NOMO-1 (cell line): ENCODE measurements at regions not wholly inside any gene's neighbourhood (a gene's known extent, or its start where the extent isn't known, plus 50 kb on each side); places are given as distances from the start of the nearest gene placed in this dataset.

Experiments
- DNase-seq, 2 experiments: peaks; one replicate each; lab custom pipeline; 2025; ENCODE audit not compliant: unreplicated experiment in 2 of 2; lab: John Stamatoyannopoulos, UW

DNA sequence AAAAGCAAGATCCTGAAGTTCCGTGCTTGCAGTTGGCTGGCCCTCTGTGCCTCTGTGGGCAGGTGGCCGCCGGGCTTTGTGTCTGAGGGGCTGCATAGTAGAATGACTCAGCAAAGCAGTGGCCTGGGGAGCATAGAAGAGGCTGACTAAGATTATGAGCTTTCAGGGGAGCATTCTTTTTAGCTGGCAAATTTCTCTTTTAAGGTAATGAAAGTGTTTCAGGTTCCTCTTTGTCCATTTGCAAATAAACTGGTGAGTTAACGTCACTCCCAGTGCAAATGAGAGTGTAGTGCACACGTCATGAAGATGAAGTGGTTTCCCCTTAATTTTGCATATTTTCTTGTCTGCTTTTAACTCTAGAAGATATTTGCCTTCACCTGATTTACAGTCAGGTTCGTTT, 98.6 kb downstream of the BCL2L11 start:
- peak; percentile 67 to 94 for DNase-seq

DNA sequence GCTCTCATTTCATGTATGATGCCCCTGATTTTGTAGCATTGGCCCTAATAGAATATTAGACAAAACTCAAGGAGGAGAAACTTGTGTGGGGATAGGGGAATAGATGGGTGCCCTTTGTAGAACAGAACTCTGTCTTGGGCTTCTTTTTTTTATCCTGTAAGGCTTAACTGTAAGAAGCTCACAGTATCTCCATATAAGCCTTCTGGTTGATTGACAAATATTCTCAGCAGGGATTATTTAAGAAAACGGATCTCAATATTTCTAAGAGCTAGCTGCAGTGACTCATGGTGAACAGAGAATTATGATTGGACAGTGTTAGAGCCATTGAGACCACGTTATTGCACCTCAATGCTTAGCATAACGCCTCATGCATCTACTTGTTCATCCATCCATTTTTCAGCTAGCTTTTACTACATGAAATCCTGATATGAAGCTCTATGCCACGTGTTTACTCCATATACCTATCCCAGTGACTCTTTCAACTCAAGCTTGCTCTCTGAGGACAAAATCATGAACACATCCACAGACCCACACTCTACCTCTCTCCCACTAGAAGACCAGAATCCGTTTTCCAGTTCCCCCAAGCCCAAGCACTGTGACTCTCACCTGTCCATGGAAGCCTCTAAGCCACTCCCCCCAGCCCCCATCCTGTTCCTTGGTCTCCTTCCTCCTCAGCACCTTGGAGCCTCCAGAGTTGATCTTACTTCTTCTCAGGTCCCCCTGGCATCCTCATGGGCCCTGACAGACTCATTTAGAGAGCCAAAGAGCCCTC, 99.2 kb downstream of the BCL2L11 start:
- DNase-seq, result no peak

DNA sequence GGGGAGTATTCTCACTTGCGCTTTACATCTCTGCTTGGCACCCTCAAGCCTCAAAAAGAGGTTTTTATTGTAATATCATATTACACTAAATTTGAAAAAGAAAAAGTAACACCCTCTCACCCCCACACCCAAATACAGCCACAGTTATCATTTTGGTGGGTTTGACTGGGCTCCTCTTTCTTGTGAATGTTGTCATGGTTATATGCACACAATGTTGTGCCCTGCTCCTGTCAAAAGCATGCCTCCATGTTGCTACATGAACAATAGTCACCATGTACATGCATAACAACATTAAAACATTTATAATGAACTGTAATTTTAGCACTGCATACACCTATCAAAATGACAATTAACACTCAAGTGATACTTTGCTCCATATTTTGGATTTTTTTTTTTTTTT, 100.2 kb downstream of the BCL2L11 start:
- DNase-seq, result no peak

DNA sequence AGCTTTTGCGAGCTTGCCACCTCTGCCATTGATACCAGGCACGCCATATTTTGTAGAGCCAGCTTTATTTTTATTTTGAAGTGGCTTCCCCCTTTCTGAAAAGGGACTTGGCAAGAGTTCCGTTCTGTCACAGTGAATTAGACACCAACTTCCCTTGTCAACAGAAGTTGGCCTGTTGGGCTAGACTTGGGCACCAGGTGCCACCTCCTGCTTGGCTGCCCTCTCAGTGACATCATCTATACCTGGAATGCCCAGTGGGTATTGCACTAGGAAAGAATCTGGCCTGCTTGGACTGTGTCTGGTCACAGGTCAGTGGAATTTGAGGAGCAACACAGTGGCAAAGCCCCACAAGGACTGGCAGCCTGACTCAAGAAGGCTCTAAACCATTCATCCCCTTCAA, 101.0 kb downstream of the BCL2L11 start:
- DNase-seq, result no peak

DNA sequence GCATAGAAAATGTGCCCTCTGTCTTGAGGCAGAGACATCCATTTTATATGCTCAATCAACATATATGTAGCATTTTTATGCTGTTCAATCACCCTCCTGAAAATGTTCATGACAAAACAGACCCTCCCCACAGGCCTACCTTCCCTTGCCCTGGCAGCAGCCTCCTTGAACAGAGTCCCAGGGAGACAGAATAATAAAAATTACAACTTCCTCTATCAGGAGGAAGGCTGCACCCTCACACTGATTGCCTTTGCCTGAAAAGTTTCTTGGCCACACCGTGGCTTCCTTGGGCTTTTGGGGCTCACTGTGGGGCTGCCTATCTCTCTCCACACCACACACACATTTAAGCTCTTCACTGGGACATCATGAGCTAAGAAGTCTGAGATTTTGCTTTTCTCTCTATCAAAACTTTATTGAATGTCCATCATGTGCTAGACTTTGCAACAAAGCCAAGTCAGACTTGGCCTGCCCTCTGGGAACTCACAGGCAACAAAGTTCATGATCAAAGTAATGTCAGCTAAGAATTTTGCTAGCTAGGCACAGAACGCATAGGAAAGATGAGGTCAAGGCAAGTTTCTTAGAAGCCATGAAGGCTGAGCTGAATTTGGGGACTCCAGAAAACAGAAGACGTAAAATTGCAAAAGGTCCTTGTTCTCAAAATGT, 101.6 kb downstream of the BCL2L11 start:
- DNase-seq, result no peak

DNA sequence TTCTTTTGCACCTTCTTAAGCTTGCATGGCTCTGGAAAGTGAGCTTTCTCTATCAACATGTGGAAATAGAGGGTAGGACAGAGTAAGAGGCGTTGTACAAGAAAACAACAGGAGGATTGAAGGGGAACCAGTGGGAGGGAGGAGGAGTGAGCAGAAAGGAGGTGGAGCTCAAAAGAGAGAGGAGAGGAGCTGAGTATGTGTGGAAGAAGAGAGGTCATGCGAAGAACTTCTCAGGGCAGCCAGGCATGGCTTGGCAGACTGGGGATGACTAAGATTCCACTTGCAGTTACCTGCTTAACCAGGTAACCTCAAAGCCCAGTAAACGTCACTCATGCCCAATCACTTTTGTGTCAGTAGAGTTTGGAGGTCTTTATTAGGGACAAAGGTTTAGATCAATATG, 105.1 kb downstream of the BCL2L11 start:
- DNase-seq, result no peak

DNA sequence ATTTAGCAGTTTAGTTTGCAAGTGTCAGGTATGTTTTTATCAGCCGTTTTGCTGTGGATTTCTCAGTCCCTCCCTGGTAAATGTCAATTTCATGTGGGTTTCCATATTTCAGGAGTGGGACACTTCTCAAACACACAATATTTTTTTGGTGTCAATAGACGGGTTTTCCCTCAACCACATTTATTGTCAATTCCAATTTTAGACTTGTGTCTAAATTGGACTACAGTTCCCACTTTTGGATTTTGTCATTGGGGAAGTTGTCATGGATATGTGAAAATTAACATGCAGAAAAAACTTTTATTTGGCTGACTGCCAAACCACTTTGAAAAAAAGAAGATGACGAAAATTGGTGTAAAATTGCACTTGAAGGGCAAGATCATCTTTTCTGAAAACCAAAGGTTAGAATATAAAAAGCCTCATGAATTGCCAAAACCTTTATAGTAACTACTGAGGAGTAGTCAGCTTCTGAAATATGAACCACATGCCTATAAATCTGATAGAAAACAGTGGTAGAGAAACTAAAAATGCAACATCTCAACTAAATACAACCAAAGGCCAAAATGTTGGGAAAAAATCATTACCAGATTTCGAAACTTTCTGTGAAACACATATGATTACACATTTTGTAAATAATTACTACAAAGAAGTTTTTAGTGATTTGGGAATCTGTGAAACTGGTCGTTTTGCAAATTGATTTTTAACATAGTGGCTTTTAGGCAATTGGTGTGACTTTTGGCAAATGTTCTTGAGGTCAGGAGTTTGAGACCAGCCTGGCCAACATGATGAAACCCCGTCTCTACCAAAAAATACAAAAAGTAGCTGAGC, 106.4 kb downstream of the BCL2L11 start:
- DNase-seq, result peak in 1 of 2 experiments; percentile 34

DNA sequence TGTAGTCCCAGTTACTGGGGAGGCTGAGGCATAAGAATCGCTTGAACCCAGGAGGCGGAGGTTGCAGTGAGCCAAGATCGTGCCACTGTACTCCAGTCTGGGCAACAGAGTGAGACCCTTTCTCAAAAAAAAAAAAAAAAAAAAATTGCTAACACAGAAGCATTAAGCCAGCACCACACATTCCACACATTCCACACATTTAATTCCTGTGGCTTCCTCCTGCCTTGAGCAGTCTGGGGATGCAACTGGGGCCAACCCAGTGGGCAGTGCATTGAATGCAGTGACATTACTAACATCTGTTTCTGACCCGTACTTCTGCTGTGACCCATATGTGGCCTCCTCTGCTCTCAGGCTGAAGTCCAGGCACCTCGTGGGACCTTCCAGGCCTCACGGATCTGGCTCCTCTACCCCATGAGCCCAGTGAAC, 107.0 kb downstream of the BCL2L11 start:
- no peak for DNase-seq

DNA sequence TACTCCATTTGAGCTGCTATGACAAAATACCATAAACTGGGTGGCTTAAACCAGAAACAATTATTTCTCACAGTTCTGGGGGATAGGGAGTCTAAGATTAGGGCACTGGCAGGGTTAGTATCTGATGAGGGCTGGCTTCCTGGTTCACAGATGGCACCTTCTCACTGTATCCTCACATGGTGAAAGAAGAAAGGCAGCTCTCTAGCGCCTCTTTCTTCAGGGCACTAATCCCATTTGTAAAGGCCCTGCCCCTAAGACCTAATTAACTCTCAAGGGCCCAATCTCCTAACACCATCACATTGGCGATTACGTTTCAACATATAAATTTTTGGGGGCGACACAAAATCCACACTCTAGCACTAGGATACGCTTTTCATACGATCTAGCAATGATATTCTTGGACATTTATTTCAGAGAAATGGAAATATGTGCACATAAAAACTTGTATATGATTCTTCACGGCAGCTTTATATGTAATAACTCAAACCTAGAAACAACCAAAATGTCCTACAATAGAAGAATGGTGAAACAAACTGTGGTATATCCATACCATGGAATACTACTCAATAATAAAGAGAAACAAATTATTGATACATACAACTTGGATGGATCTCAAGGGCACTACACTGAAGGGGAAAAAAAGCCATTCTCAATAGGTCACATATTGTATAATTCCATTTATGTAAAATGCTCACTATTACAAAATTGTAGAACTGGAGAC, 111.0 kb downstream of the BCL2L11 start:
- no peak for DNase-seq

DNA sequence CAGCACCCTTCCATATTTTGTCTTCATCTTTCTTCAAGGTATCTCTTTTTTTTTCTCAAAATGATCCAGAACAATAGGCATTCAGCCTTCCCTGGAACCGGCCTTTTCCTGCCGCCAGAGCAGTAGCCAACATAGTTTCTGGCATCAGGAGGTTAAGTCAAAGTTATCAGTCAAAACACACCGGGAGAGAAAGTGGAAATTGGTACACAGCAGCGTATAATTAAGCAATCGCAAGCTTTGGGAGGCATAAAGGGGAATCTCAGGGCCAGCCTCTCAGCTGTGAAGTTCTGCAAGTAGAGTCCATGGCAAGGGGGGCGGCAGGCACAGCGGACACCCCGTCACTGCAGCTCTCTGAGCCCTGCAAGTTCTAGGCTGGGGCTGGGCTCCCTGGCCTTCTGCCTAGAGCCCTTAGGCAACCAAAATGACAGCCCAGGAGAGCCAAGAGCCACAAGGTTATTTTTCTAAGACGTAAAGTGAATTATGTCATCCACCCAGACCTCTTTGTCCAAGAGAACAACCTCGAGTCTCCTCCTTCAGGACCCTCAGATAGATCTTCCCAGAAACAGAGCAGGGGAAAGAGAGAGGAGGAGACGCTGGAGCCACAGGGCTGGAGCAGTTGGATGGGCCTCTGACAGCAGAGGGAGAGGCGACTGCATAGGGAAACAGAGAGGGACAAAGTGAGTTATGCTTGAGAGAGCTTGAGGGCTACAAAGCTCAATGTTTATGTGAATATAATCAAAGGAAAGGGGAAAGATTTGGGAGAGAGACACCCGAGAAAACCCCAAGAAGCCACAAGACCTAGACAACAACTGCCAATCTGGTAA, 114.7 kb downstream of the BCL2L11 start:
- DNase-seq, result no peak

DNA sequence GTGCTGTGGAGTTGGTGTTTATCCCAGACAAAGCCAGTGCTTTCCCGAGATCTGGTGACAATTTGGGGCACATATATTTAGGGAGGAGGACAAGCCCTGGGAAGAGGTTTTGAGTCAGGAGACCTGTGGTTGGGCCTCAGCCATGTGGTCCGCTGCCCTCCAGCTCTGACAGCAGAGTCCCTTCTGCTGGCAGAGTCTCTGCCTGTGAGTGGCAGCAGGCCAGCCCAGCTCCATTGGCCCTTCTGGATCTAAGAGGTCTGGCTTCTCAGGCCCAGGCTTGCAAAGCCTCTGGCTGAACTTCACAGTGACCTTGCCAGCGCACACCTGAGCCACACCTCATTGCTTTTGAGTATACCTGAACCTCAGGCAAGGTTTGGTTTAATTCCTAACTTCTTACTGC, 115.3 kb downstream of the BCL2L11 start:
- no peak for DNase-seq

DNA sequence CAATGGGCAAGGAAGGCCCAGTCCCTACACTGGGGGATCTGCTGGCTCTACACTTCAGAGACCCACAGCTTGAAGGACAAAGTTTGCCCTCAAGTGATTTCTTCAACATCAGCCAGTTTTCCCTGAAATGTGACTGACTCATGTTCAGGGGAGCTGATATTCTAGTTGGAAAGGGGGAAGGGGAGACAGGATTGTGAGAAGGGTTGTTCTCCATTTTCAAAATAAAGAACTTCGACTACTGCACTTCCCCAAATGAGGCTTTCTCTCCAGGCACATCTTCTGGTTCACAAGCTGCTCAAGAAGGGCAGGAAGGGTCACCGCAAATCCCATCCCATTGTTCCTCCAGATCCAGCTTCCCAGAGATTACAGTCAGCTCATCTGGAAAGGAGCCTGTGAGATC, 117.6 kb downstream of the BCL2L11 start:
- peak in 1 of 2 experiments; percentile 24 for DNase-seq

DNA sequence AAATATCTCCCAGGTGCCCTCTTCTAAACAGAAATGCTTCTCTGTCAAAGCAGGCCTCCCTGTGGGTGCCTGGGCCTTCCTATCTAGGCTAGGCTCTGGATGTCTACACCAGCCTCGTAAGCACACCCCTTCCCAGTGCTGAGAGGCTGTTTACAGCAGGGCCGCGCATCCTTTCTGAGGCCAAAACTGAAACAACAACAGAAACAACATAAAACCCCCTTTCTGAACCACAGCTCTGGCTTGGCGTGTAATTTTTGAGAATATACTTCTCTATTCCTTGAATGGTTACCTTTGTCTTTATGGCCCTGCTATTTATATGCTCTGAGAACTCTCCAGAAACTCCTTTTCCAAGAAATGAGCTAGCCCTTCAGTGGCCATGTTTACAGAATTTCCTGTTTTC, 118.4 kb downstream of the BCL2L11 start:
- DNase-seq, result no peak

DNA sequence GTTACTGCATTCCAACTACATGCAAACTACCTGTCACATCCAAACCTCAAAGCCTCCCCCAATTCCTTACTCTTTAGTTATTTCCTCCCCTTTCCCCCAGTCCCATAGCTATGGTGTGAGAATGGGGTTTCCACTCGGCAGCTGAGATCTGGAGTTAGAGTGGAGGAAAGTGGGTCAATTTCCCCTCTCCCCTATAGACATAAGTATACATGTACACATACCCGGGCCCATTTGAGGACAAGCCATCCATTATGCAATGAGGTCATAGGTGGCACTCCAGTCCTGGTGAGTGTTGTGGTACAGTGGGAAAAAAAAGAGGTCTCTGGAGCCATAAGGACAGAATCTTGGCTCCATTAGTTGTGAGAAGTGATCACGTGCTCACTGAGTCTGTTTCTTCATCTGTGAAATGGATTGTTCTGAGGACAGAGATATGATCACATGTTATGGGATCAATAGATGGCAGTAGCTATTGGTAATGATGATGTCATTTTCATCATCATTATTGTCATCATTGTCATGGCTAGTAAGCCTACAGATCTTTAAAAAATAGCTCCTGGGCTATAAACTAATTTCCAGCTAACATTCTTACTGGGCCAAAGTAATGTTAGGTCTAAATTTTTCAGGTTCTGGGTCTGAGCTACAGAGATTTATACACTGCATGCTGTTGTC, 119.0 kb downstream of the BCL2L11 start:
- no peak for DNase-seq

DNA sequence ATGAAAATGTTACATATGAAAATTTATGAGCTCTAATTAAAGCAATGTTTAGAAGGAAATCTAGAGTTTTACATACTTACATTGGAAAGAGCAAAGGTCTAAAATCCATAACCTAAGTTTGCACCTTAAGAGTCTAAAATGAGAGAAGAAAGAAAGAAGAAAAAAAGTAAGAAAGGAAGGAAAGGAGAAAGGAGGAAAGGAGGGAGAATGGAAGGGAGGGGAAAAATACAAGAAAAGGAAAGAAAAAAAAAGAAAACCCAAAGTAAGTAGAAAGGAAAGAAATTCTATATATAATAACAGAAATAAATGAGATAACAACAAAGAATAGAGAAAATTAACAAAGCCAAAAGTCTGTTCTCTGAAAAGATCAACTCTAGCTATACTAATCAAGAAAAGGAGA, 122.6 kb downstream of the BCL2L11 start:
- no peak for DNase-seq

DNA sequence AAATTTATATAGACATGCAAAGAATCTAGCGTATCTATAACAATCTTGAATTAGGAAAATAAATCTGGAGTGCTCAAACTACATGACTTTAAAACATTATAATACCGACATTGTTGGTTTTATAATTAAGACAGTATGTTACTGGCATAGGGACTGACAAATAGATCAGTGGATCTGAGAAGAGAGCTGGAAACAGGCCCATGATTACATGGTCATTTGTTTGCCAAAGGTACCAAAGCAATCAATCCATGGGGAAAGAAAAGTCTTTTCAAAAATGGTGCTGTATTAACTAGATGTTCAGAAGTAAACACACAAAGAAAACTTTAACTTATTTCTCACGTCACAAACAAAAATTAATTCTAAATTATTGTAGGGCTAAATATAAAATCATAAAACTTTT, 124.2 kb downstream of the BCL2L11 start:
- DNase-seq, result no peak

DNA sequence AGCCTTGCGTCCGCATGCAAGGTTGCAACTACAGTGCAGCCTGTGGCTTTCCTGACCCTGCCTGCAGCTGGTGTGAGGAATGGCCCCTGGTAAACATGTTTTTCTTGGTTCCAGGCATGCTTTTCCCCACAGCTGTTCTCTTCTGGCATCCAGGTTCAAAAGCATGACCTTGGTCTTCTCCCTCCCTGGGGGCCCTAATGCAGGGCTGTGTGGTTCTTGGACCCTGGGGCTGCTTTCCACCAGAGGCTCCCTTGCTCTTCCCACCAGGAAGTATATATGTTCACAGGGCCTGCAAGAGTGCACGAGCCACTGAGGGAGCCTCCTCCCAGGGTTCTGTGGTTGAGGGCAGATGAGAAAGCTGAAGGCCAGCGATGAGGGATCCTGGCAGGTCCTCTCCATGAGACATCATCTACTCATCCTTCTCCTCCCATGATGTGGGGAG, 125.9 kb downstream of the BCL2L11 start:
- DNase-seq, result no peak

DNA sequence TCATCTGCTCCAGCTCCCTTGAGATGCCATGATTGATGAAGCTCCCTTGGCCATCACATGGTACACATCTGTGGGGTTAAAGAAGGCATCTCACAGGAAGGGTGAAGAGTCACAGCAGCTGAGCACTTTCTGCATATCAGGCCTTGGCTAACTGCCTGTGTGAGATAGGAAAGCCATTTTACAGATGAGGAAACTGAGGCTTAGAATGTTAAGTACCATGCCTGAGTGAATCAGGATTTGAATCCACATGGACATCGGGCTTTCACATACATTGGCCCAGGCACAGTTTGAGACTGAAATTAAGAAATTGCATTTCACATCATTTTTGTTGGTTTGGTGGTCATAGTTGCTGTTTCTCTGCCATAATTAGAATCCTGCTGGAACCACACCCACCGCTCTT, 126.8 kb downstream of the BCL2L11 start:
- DNase-seq, result no peak

DNA sequence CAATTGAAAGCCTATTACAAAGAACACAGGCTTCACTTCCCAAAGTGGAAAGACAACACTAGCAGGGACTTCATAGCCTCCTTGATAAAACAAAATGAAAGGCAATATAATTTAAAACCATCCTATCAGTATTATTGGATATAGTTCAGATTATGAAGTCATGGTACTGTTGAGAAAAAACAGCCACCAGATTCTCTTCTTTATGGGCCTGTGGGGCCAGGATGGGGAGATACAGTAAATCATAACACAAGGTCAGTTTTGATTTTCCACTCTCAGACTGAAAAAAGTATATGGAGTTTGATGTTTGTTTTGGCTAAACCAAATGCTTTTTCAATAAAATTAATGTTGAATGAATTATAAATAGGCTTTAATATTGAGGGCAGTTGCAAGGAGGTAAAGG, 129.1 kb downstream of the BCL2L11 start:
- DNase-seq, result no peak
